IgD-negative memory B cell (primary cell): ENCODE measurements at regions not wholly inside any gene's neighbourhood (a gene's known extent, or its start where the extent isn't known, plus 50 kb on each side); places are given as distances from the start of the nearest gene placed in this dataset.
"Not testable (repeated sequence)": the region's sequence is repeated elsewhere in the genome, so short reads cannot be mapped to it uniquely, and the experiment has no call there.

Experiments
- H3K27ac Mint-ChIP-seq, 3 donors: one replicate each; pipeline ENCODE4 v1.8.0; 2020 to 2022; ENCODE audit warnings: mild to moderate bottlenecking in 3 of 3, mixed read lengths in 3 of 3, moderate library complexity in 1 of 3
- H3K27me3 Mint-ChIP-seq: one replicate; pipeline ENCODE4 v1.8.0; 2021; ENCODE audit warnings: mixed read lengths
- H3K36me3 Mint-ChIP-seq: one replicate; pipeline ENCODE4 v1.8.0; 2020; ENCODE audit warnings: mild to moderate bottlenecking, mixed read lengths
- H3K4me1 Mint-ChIP-seq, 3 donors: one replicate each; pipeline ENCODE4 v1.8.0; 2020 to 2022; ENCODE audit warnings: mixed read lengths in 3 of 3, mild to moderate bottlenecking in 1 of 3
- H3K4me3 Mint-ChIP-seq, 4 donors: one replicate each; pipeline ENCODE4 v1.8.0; 2020 to 2022; ENCODE audit warnings: mild to moderate bottlenecking in 4 of 4, mixed read lengths in 4 of 4, moderate library complexity in 3 of 4
- H3K9me3 Mint-ChIP-seq, 3 donors: one replicate each; pipeline ENCODE4 v1.8.0; 2020 to 2021; ENCODE audit warnings: mixed read lengths in 3 of 3, mild to moderate bottlenecking in 1 of 3

- Mint-ChIP-seq H3K4me1 (peaks cover 3 to 8% (median 5%) of the 10 kb centered on the region in 3 donors), H3K27me3 (peaks cover 2% of the 10 kb centered on the region), H3K27ac (no peak overlapping the region), H3K9me3 (peaks cover 0 to 2% (median 0%) of the 10 kb centered on the region in 3 donors), H3K36me3 (peaks cover 1% of the 10 kb centered on the region), H3K4me3 (no peak overlapping the region)
Measured at GRCh38 chr11:95414217-95414616, 183.2 kb upstream of the SESN3 start.

GRCh38 chr11:95413761-95414160 is 182.8 kb upstream of the SESN3 start:
- Mint-ChIP-seq H3K27me3 (peaks cover 2% of the 10 kb centered on the region), H3K4me1 (peaks cover 3 to 8% (median 5%) of the 10 kb centered on the region in 3 donors), H3K27ac (no peak overlapping the region), H3K36me3 (peaks cover 1% of the 10 kb centered on the region), H3K9me3 (peaks cover 0 to 2% (median 1%) of the 10 kb centered on the region in 3 donors), H3K4me3 (no peak overlapping the region)

- H3K4me3 Mint-ChIP-seq: no peak overlapping the region
- H3K9me3 Mint-ChIP-seq: peaks cover 0 to 2% (median 1%) of the 10 kb centered on the region in 3 donors
- H3K36me3 Mint-ChIP-seq: peaks cover 1% of the 10 kb centered on the region
- peaks cover 2% of the 10 kb centered on the region for H3K27me3 Mint-ChIP-seq
- H3K27ac Mint-ChIP-seq: no peak overlapping the region
- H3K4me1 Mint-ChIP-seq: peaks cover 3 to 8% (median 5%) of the 10 kb centered on the region in 3 donors
Measured at GRCh38 chr11:95413021-95413420, 182.0 kb upstream of the SESN3 start.

GRCh38 chr11:95412074-95412473 is 181.1 kb upstream of the SESN3 start:
- H3K36me3 Mint-ChIP-seq: peaks cover 3% of the 10 kb centered on the region
- H3K4me1 Mint-ChIP-seq: peaks cover 3 to 8% (median 5%) of the 10 kb centered on the region in 3 donors
- no peak overlapping the region for H3K4me3 Mint-ChIP-seq
- H3K27me3 Mint-ChIP-seq: peaks cover 2% of the 10 kb centered on the region
- no peak overlapping the region for H3K27ac Mint-ChIP-seq
- peaks cover 0 to 2% (median 1%) of the 10 kb centered on the region in 3 donors for H3K9me3 Mint-ChIP-seq

GRCh38 chr11:95410707-95411106 is 179.7 kb upstream of the SESN3 start:
- H3K4me1 Mint-ChIP-seq, H3K27me3 Mint-ChIP-seq, H3K27ac Mint-ChIP-seq, H3K9me3 Mint-ChIP-seq, H3K36me3 Mint-ChIP-seq: not testable (repeated sequence)
- peak overlapping the region in 1 of 4 donors; percentile 3 for H3K4me3 Mint-ChIP-seq

- peaks cover 12 to 18% (median 14%) of the 10 kb centered on the region in 3 donors for H3K4me1 Mint-ChIP-seq
- peaks cover 1% of the 10 kb centered on the region for H3K36me3 Mint-ChIP-seq
- H3K4me3 Mint-ChIP-seq: peak overlapping the region in 1 of 4 donors; percentile 9
- no peak overlapping the region for H3K27ac Mint-ChIP-seq
- peaks cover 0 to 1% (median 0%) of the 10 kb centered on the region in 3 donors for H3K9me3 Mint-ChIP-seq
- H3K27me3 Mint-ChIP-seq: peaks cover 2% of the 10 kb centered on the region
Measured at GRCh38 chr11:95406271-95406670, 175.3 kb upstream of the SESN3 start.

- H3K4me1 Mint-ChIP-seq: peaks cover 6 to 13% (median 9%) of the 10 kb centered on the region in 3 donors
- H3K4me3 Mint-ChIP-seq: peak overlapping the region in 2 of 4 donors; percentile 24 to 79
- H3K36me3 Mint-ChIP-seq: peaks cover 1% of the 10 kb centered on the region
- no peaks in the 10 kb centered on the region for H3K27me3 Mint-ChIP-seq
- peaks cover 0 to 1% (median 0%) of the 10 kb centered on the region in 3 donors for H3K9me3 Mint-ChIP-seq
- H3K27ac Mint-ChIP-seq: peak overlapping the region in 1 of 3 donors; percentile 32
Measured at GRCh38 chr11:95404370-95404769, 173.4 kb upstream of the SESN3 start.

GRCh38 chr11:95398437-95399112 is 167.6 kb upstream of the SESN3 start:
- Mint-ChIP-seq H3K9me3 (peaks cover 0 to 17% (median 5%) of the 10 kb centered on the region in 3 donors), H3K27me3 (no peaks in the 10 kb centered on the region), H3K4me1 (peaks cover 0 to 2% (median 0%) of the 10 kb centered on the region in 3 donors), H3K27ac (no peak overlapping the region), H3K36me3 (no peaks in the 10 kb centered on the region), H3K4me3 (no peak overlapping the region)

GRCh38 chr11:95392644-95393043 is 161.6 kb upstream of the SESN3 start:
- H3K9me3 Mint-ChIP-seq: peaks cover 1 to 16% (median 5%) of the 10 kb centered on the region in 3 donors
- H3K27me3 Mint-ChIP-seq: no peaks in the 10 kb centered on the region
- H3K27ac Mint-ChIP-seq: no peak overlapping the region
- H3K4me1 Mint-ChIP-seq: peaks cover 0 to 1% (median 0%) of the 10 kb centered on the region in 3 donors
- no peak overlapping the region for H3K4me3 Mint-ChIP-seq
- no peaks in the 10 kb centered on the region for H3K36me3 Mint-ChIP-seq

GRCh38 chr11:95389427-95389826 is 158.4 kb upstream of the SESN3 start:
- H3K36me3 Mint-ChIP-seq: no peaks in the 10 kb centered on the region
- peaks cover 0 to 1% (median 0%) of the 10 kb centered on the region in 3 donors for H3K9me3 Mint-ChIP-seq
- no peak overlapping the region for H3K4me3 Mint-ChIP-seq
- H3K27me3 Mint-ChIP-seq: peaks cover 3% of the 10 kb centered on the region
- peaks cover 0 to 4% (median 0%) of the 10 kb centered on the region in 3 donors for H3K4me1 Mint-ChIP-seq
- H3K27ac Mint-ChIP-seq: no peak overlapping the region

GRCh38 chr11:95388086-95388485 is 157.1 kb upstream of the SESN3 start:
- no peak overlapping the region for H3K4me3 Mint-ChIP-seq
- peaks cover 0 to 4% (median 0%) of the 10 kb centered on the region in 3 donors for H3K4me1 Mint-ChIP-seq
- peaks cover 0 to 1% (median 0%) of the 10 kb centered on the region in 3 donors for H3K9me3 Mint-ChIP-seq
- H3K36me3 Mint-ChIP-seq: no peaks in the 10 kb centered on the region
- no peak overlapping the region for H3K27ac Mint-ChIP-seq
- peaks cover 3% of the 10 kb centered on the region for H3K27me3 Mint-ChIP-seq

GRCh38 chr11:95387325-95387724 is 156.3 kb upstream of the SESN3 start:
- peak overlapping the region in 1 of 3 donors; percentile 21 for H3K27ac Mint-ChIP-seq
- peaks cover 0 to 1% (median 0%) of the 10 kb centered on the region in 3 donors for H3K9me3 Mint-ChIP-seq
- no peaks in the 10 kb centered on the region for H3K36me3 Mint-ChIP-seq
- no peak overlapping the region for H3K4me3 Mint-ChIP-seq
- H3K4me1 Mint-ChIP-seq: peaks cover 0 to 4% (median 0%) of the 10 kb centered on the region in 3 donors
- H3K27me3 Mint-ChIP-seq: peaks cover 3% of the 10 kb centered on the region

GRCh38 chr11:95385577-95385976 is 154.6 kb upstream of the SESN3 start:
- Mint-ChIP-seq H3K27me3 (peaks cover 3% of the 10 kb centered on the region), H3K4me3 (no peak overlapping the region), H3K9me3 (no peaks in the 10 kb centered on the region), H3K4me1 (peaks cover 0 to 4% (median 0%) of the 10 kb centered on the region in 3 donors), H3K36me3 (no peaks in the 10 kb centered on the region), H3K27ac (no peak overlapping the region)

GRCh38 chr11:95379479-95379878 is 148.5 kb upstream of the SESN3 start:
- H3K27ac Mint-ChIP-seq: peak overlapping the region in 1 of 3 donors; percentile 44
- H3K4me3 Mint-ChIP-seq: no peak overlapping the region
- peaks cover 3% of the 10 kb centered on the region for H3K27me3 Mint-ChIP-seq
- H3K36me3 Mint-ChIP-seq: no peaks in the 10 kb centered on the region
- no peaks in the 10 kb centered on the region for H3K4me1 Mint-ChIP-seq
- H3K9me3 Mint-ChIP-seq: no peaks in the 10 kb centered on the region

GRCh38 chr11:95378789-95379188 is 147.8 kb upstream of the SESN3 start:
- no peaks in the 10 kb centered on the region for H3K36me3 Mint-ChIP-seq
- H3K27ac Mint-ChIP-seq: peak overlapping the region in 1 of 3 donors; percentile 44
- H3K27me3 Mint-ChIP-seq: peaks cover 3% of the 10 kb centered on the region
- H3K9me3 Mint-ChIP-seq: no peaks in the 10 kb centered on the region
- no peaks in the 10 kb centered on the region for H3K4me1 Mint-ChIP-seq
- H3K4me3 Mint-ChIP-seq: peak overlapping the region in 1 of 4 donors; percentile 56

GRCh38 chr11:95378111-95378510 is 147.1 kb upstream of the SESN3 start:
- Mint-ChIP-seq H3K4me3 (no peak overlapping the region), H3K27me3 (peaks cover 3% of the 10 kb centered on the region), H3K36me3 (peaks cover 1% of the 10 kb centered on the region), H3K9me3 (no peaks in the 10 kb centered on the region), H3K4me1 (no peaks in the 10 kb centered on the region), H3K27ac (no peak overlapping the region)
